ENCODE measurements at regions not wholly inside any gene's neighbourhood (a gene's known extent, or its start where the extent isn't known, plus 50 kb on each side); places are given as distances from the start of the nearest gene placed in this dataset.

DNA sequence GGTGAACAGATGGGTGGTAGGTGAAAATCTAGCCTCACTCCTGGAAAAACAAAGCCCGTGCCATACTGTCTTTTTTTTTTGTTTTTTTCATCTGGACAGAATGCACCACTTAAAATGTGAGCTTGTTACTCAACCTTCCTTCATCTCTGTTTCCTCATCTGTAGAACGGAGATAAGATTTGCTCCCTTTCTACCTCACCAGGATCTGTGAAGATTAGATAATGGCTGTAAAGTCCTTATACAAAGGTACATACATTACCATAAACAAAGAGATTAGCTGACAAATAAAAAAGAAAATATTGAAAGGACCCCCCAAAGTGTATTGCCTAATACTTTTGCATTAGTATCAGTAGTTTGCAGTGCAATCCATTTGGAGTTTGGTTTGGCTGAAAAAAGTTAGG is 75.4 kb upstream of the ZEB2 start:
- Histone ChIP-seq H2AK5ac (ENCODE audit: insufficient read length, low read length) (no peak overlapping the region), H4K91ac (ENCODE audit: insufficient read length, low read depth, low read length) (no peak overlapping the region), H2AFZ (ENCODE audit: low read length) (no peak overlapping the region), H3K79me1 (ENCODE audit: insufficient read depth, low read depth, low read length, poor library complexity, severe bottlenecking) (no peaks in the 10 kb centered on the region), H3K18ac (ENCODE audit: insufficient read length, low read depth, low read length) (no peak overlapping the region), H3K4me1 (ENCODE audit: insufficient read depth, low read length) (peaks cover 5% of the 10 kb centered on the region), H2BK15ac (ENCODE audit: low read depth, low read length) (no peak overlapping the region), H2BK20ac (ENCODE audit: low read depth, low read length, poor library complexity, severe bottlenecking) (no peak overlapping the region), H3K4ac (ENCODE audit: low read depth, low read length) (no peak overlapping the region), H4K8ac (replicated peaks; ENCODE audit: insufficient read length, low read depth, low read length) (no peak overlapping the region), H2BK120ac (ENCODE audit: low read depth, low read length, poor library complexity, severe bottlenecking) (no peak overlapping the region), H3K79me2 (ENCODE audit: insufficient read depth, low read length) (no peaks in the 10 kb centered on the region), H3K23ac (ENCODE audit: insufficient read length, low read depth, low read length) (no peak overlapping the region), H4K5ac (ENCODE audit: insufficient read length, low read depth, low read length) (no peak overlapping the region), H3K56ac (ENCODE audit: insufficient read length, low read depth, low read length) (no peak overlapping the region), H3K23me2 (ENCODE audit: insufficient read length, low read depth, low read length, poor library complexity, severe bottlenecking) (no peaks in the 10 kb centered on the region), H2BK5ac (ENCODE audit: insufficient read length, low read length) (no peak overlapping the region), H3K27me3 (ENCODE audit: insufficient read depth, low read length) (no peaks in the 10 kb centered on the region), H3K27ac (ENCODE audit: insufficient read length, low read depth, low read length) (no peak overlapping the region), H3K9me3 (ENCODE audit: control insufficient read depth, low read depth, low read length) (no peaks in the 10 kb centered on the region), H3K4me2 (ENCODE audit: insufficient read depth, insufficient read length, low read length) (no peak overlapping the region), H3K14ac (ENCODE audit: insufficient read depth, low read length) (no peak overlapping the region), H3T11ph (ENCODE audit: low read length) (no peak overlapping the region), H3K9ac (ENCODE audit: extremely low read depth, insufficient read length, low read length) (no peak overlapping the region), H4K20me1 (ENCODE audit: control insufficient read depth, insufficient read depth, insufficient read length) (no peaks in the 10 kb centered on the region), H2BK12ac (ENCODE audit: insufficient read length, low read depth, low read length) (no peak overlapping the region)
- Mint-ChIP-seq H3K36me3 (ENCODE audit: insufficient read depth in 1 of 3, low read depth in 3 of 3) (no peaks in the 10 kb centered on the region), H3K4me1 (peaks cover 41 to 42% of the 10 kb centered on the region in 2 experiments), H3K27ac (no peak overlapping the region), H3K4me3 (no peak overlapping the region), H3K27me3 (ENCODE audit: low read depth) (no peaks in the 10 kb centered on the region), H3K9me3 (no peaks in the 10 kb centered on the region; a peak in 1 of 5 replicates)
- no peak for TF ChIP-seq CTCF (conservative IDR thresholded peaks at IDR 0.05)
- WGBS (ENCODE audit: extremely low coverage, insufficient read length, low lambda C conversion rate): no CpG with 5 or more reads among the region's 2 CpGs
- DNase-seq: no peak
